UCSD-AML1 (cell line): ENCODE measurements at regions not wholly inside any gene's neighbourhood (a gene's known extent, or its start where the extent isn't known, plus 50 kb on each side); places are given as distances from the start of the nearest gene placed in this dataset.

Experiments
- DNase-seq: peaks from one replicate; lab custom pipeline; 2025; ENCODE audit not compliant: unreplicated experiment; lab: John Stamatoyannopoulos, UW

- no peak for DNase-seq
Measured at GRCh38 chr7:35463751-35464150, 209.9 kb upstream of the TBX20 start.

- no peak for DNase-seq
Measured at GRCh38 chr7:35463176-35463700, 209.3 kb upstream of the TBX20 start.

GRCh38 chr7:35454575-35455385 is 200.9 kb upstream of the TBX20 start:
- DNase-seq, result no peak

- DNase-seq, result no peak
Measured at GRCh38 chr7:35450456-35451214, 196.7 kb upstream of the TBX20 start.

GRCh38 chr7:35448486-35448885 is 194.6 kb upstream of the TBX20 start:
- no peak for DNase-seq

GRCh38 chr7:35446091-35446490 is 192.2 kb upstream of the TBX20 start:
- DNase-seq, result no peak

GRCh38 chr7:35437619-35438275 is 183.8 kb upstream of the TBX20 start:
- DNase-seq, result no peak

GRCh38 chr7:35436452-35436851 is 182.6 kb upstream of the TBX20 start:
- DNase-seq, result no peak

- no peak for DNase-seq
Measured at GRCh38 chr7:35430547-35431153, 176.8 kb upstream of the TBX20 start.

- DNase-seq, result peak; percentile 18
Measured at GRCh38 chr7:35424869-35425495, 171.1 kb upstream of the TBX20 start.

GRCh38 chr7:35424440-35424839 is 170.5 kb upstream of the TBX20 start:
- no peak for DNase-seq

- DNase-seq, result no peak
Measured at GRCh38 chr7:35422715-35423114, 168.8 kb upstream of the TBX20 start.

GRCh38 chr7:35420656-35421055 is 166.8 kb upstream of the TBX20 start:
- no peak for DNase-seq

GRCh38 chr7:35419391-35419755 is 165.5 kb upstream of the TBX20 start:
- DNase-seq, result no peak

GRCh38 chr7:35418716-35419390 is 165.0 kb upstream of the TBX20 start:
- no peak for DNase-seq

GRCh38 chr7:35416568-35416967 is 162.7 kb upstream of the TBX20 start:
- DNase-seq, result no peak

- DNase-seq, result no peak
Measured at GRCh38 chr7:35415411-35415822, 161.5 kb upstream of the TBX20 start.

GRCh38 chr7:35411331-35411730 is 157.4 kb upstream of the TBX20 start:
- no peak for DNase-seq

GRCh38 chr7:35405461-35405860 is 151.6 kb upstream of the TBX20 start:
- no peak for DNase-seq

GRCh38 chr7:35401217-35401879 is 147.4 kb upstream of the TBX20 start:
- DNase-seq, result no peak
